GM19467 (cell line): ENCODE measurements at regions not wholly inside any gene's neighbourhood (a gene's known extent, or its start where the extent isn't known, plus 50 kb on each side); places are given as distances from the start of the nearest gene placed in this dataset.

ENCODE experiments used
- ATAC-seq: cut with Tn5 transposase; IDR thresholded peaks from one replicate; pipeline ENCODE4 v1.9.1; 2021; ENCODE audit warnings: mild to moderate bottlenecking, moderate library complexity; ENCODE audit not compliant: unreplicated experiment

- ATAC-seq, result no peak
These were observed 227.0 kb downstream of the ARRDC4 start for GRCh38 chr15:98187549-98187948.

- no peak for ATAC-seq
These were observed 230.4 kb downstream of the ARRDC4 start for GRCh38 chr15:98190914-98191313.

- no peak for ATAC-seq
These were observed 235.3 kb downstream of the ARRDC4 start for GRCh38 chr15:98195796-98196195.

GRCh38 chr15:98196371-98196770 is 235.9 kb downstream of the ARRDC4 start:
- no peak for ATAC-seq

GRCh38 chr15:98202256-98202655 is 241.8 kb downstream of the ARRDC4 start:
- ATAC-seq, result no peak

- no peak for ATAC-seq
These were observed 243.6 kb downstream of the ARRDC4 start for GRCh38 chr15:98203872-98204660.

GRCh38 chr15:98207928-98208327 is 247.4 kb downstream of the ARRDC4 start:
- ATAC-seq, result no peak

GRCh38 chr15:98213346-98213979 is 253.0 kb downstream of the ARRDC4 start:
- ATAC-seq, result no peak

- ATAC-seq, result no peak
These were observed 255.7 kb downstream of the ARRDC4 start for GRCh38 chr15:98216166-98216565.

- no peak for ATAC-seq
These were observed 256.9 kb downstream of the ARRDC4 start for GRCh38 chr15:98217356-98217755.

- ATAC-seq, result no peak
These were observed 260.6 kb downstream of the ARRDC4 start for GRCh38 chr15:98221144-98221543.

GRCh38 chr15:98221577-98221976 is 261.1 kb downstream of the ARRDC4 start:
- ATAC-seq, result no peak

- no peak for ATAC-seq
These were observed 265.6 kb downstream of the ARRDC4 start for GRCh38 chr15:98226149-98226548.

- ATAC-seq, result no peak
These were observed 266.1 kb downstream of the ARRDC4 start for GRCh38 chr15:98226578-98226977.

- no peak for ATAC-seq
These were observed 268.3 kb downstream of the ARRDC4 start for GRCh38 chr15:98228846-98229245.

GRCh38 chr15:98230975-98231374 is 270.5 kb downstream of the ARRDC4 start:
- no peak for ATAC-seq

GRCh38 chr15:98231696-98232440 is 271.4 kb downstream of the ARRDC4 start:
- no peak for ATAC-seq

GRCh38 chr15:98232761-98233160 is 272.3 kb downstream of the ARRDC4 start:
- no peak for ATAC-seq

- no peak for ATAC-seq
These were observed 273.4 kb downstream of the ARRDC4 start for GRCh38 chr15:98233873-98234272.

- no peak for ATAC-seq
These were observed 279.8 kb downstream of the ARRDC4 start for GRCh38 chr15:98240303-98240702.

- ATAC-seq, result no peak
These were observed 280.6 kb downstream of the ARRDC4 start for GRCh38 chr15:98241032-98241554.

GRCh38 chr15:98257290-98257689 is 296.8 kb downstream of the ARRDC4 start:
- no peak for ATAC-seq
